ENCODE measurements at regions not wholly inside any gene's neighbourhood (a gene's known extent, or its start where the extent isn't known, plus 50 kb on each side); places are given as distances from the start of the nearest gene placed in this dataset.

DNA sequence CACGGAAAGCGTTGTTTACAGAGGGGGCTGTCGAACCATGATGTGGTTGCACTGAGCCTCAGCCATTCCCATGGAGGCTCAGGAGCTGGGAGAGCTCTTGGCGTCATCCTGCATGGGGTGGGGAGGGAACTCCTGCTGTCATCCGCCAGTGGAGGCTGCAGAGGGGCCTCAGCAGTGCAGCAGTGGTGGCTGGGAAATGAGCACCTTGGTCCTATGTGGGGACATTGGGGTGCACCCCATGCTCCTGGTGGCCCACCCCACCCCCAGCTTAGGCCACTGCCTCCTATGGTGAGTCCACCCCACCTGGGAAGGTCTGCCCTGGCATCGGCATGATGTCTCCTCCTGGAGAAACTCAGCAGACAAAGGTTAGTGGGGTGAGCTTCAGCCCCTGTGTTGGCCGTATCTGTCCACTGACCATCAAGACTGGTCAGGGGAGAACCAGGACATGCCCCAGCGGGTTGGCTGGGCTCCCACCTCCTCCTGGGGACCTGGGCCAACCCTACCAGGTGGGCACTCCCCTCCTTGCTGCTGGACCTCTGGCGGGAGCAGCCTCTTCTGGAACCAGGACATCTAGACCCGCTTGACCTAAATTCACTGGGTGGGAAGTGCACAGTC, 67.8 kb upstream of the HDAC4 start (continued):
- TF ChIP-seq ZNF462 (CRISPR knock-in tag; IDR thresholded peaks at IDR 0.05) (no peak), ZNF331 (CRISPR knock-in tag; IDR thresholded peaks at IDR 0.05; ENCODE audit: low read depth) (no peak), CREB1 (CRISPR knock-in tag; IDR thresholded peaks at IDR 0.05; ENCODE audit: low read depth) (no peak), POLR2AphosphoS5 (IDR thresholded peaks at IDR 0.05; ENCODE audit: low read depth) (no peak), ZNF114 (CRISPR knock-in tag; IDR thresholded peaks at IDR 0.05) (no peak)

- H3K27ac ChIP-seq (ENCODE audit: low read depth) = no peak overlapping the region
- H3K9me2 ChIP-seq (ENCODE audit: insufficient read depth) = no peaks in the 10 kb centered on the region
- no peaks in the 10 kb centered on the region for H3K36me3 ChIP-seq (ENCODE audit: insufficient read depth)
- H3K4me1 ChIP-seq (ENCODE audit: insufficient read depth) = no peaks in the 10 kb centered on the region
- H2AFZ ChIP-seq = no peak overlapping the region
- Mint-ChIP-seq H3K4me1 (no peaks in the 10 kb centered on the region), H3K9me3 (peaks cover 18% of the 10 kb centered on the region), H3K27me3 (ENCODE audit: insufficient read depth, low read depth, poor library complexity) (no peaks in the 10 kb centered on the region), H3K4me3 (no peak overlapping the region), H3K27ac (no peak overlapping the region), H3K36me3 (ENCODE audit: low read depth) (peaks cover 3% of the 10 kb centered on the region)
- no peaks in the 10 kb centered on the region for H3K27me3 ChIP-seq (ENCODE audit: insufficient read depth)
- no peaks in the 10 kb centered on the region for H3F3A ChIP-seq (replicated peaks; ENCODE audit: low read depth)
- H3K4me2 ChIP-seq = no peak overlapping the region
- no peak for ATAC-seq
- H4K20me1 ChIP-seq (replicated peaks; ENCODE audit: insufficient read depth) = no peaks in the 10 kb centered on the region
- no peak for DNase-seq (ENCODE audit: low spot score)
- no peaks in the 10 kb centered on the region for H3K79me2 ChIP-seq (replicated peaks; ENCODE audit: insufficient read depth)
- H3K4me3 ChIP-seq = no peak overlapping the region
- TF ChIP-seq EZH2phosphoT487 (IDR thresholded peaks at IDR 0.05; ENCODE audit: unreplicated experiment) (no peak), CREB1 (CRISPR knock-in tag; IDR thresholded peaks at IDR 0.05; ENCODE audit: low read depth) (no peak), POLR2AphosphoS5 (IDR thresholded peaks at IDR 0.05; ENCODE audit: low read depth) (no peak), JUNB (IDR thresholded peaks at IDR 0.05; ENCODE audit: unreplicated experiment) (no peak), STAT1 (IDR thresholded peaks at IDR 0.05; ENCODE audit: unreplicated experiment) (no peak), NANOG (IDR thresholded peaks at IDR 0.05; ENCODE audit: borderline replicate concordance) (no peak)
- TF ChIP-seq, protein P1, sequence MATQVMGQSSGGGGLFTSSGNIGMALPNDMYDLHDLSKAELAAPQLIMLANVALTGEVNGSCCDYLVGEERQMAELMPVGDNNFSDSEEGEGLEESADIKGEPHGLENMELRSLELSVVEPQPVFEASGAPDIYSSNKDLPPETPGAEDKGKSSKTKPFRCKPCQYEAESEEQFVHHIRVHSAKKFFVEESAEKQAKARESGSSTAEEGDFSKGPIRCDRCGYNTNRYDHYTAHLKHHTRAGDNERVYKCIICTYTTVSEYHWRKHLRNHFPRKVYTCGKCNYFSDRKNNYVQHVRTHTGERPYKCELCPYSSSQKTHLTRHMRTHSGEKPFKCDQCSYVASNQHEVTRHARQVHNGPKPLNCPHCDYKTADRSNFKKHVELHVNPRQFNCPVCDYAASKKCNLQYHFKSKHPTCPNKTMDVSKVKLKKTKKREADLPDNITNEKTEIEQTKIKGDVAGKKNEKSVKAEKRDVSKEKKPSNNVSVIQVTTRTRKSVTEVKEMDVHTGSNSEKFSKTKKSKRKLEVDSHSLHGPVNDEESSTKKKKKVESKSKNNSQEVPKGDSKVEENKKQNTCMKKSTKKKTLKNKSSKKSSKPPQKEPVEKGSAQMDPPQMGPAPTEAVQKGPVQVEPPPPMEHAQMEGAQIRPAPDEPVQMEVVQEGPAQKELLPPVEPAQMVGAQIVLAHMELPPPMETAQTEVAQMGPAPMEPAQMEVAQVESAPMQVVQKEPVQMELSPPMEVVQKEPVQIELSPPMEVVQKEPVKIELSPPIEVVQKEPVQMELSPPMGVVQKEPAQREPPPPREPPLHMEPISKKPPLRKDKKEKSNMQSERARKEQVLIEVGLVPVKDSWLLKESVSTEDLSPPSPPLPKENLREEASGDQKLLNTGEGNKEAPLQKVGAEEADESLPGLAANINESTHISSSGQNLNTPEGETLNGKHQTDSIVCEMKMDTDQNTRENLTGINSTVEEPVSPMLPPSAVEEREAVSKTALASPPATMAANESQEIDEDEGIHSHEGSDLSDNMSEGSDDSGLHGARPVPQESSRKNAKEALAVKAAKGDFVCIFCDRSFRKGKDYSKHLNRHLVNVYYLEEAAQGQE (IDR thresholded peaks at IDR 0.05; ENCODE audit: unreplicated experiment) = no peak
- TF ChIP-seq, protein P2, sequence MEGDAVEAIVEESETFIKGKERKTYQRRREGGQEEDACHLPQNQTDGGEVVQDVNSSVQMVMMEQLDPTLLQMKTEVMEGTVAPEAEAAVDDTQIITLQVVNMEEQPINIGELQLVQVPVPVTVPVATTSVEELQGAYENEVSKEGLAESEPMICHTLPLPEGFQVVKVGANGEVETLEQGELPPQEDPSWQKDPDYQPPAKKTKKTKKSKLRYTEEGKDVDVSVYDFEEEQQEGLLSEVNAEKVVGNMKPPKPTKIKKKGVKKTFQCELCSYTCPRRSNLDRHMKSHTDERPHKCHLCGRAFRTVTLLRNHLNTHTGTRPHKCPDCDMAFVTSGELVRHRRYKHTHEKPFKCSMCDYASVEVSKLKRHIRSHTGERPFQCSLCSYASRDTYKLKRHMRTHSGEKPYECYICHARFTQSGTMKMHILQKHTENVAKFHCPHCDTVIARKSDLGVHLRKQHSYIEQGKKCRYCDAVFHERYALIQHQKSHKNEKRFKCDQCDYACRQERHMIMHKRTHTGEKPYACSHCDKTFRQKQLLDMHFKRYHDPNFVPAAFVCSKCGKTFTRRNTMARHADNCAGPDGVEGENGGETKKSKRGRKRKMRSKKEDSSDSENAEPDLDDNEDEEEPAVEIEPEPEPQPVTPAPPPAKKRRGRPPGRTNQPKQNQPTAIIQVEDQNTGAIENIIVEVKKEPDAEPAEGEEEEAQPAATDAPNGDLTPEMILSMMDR (conservative IDR thresholded peaks at IDR 0.05; ENCODE audit: low read depth in 2 of 2) = no peak
Measured at GRCh38 chr2:239467956-239468490, 67.2 kb upstream of the HDAC4 start.
